HCT116 (cell line): ENCODE measurements at regions not wholly inside any gene's neighbourhood (a gene's known extent, or its start where the extent isn't known, plus 50 kb on each side); places are given as distances from the start of the nearest gene placed in this dataset.
"Not testable (repeated sequence)": the region's sequence is repeated elsewhere in the genome, so short reads cannot be mapped to it uniquely, and the experiment has no call there.

ENCODE experiments used
- ATAC-seq: fragments of 200-7000 bp; cut with Tn5 transposase; 2 replicates; pipeline ENCODE4 v1.9.1; 2020; ENCODE audit warnings: mild to moderate bottlenecking, moderate library complexity
- BruUV-seq: library from RNA; stranded (reverse); fragments of 400-500 nt; replicated peaks from 2 replicates; lab custom pipeline; 2021; lab: Mats Ljungman, UMichigan
- CTCF ChIA-PET: fragments of 300-600 bp; sonication (Branson Sonifier 250); formaldehyde crosslinking; loops from one replicate; lab custom pipeline; 2021; ENCODE audit warnings: antibody characterized with exemption; lab: Charles Lee
- POLR2A ChIA-PET: fragments of 300-600, 350-600 bp; sonication (Branson Sonifier 250); formaldehyde crosslinking; loops from one replicate; lab custom pipeline; 2021; ENCODE audit warnings: antibody characterized with exemption; lab: Charles Lee
- RAD21 ChIA-PET, 2 experiments: fragments of 300-600 bp; sonication (Branson Sonifier 250); formaldehyde crosslinking; loops; one replicate each; lab custom pipeline; 2023; ENCODE audit warnings: low total read pairs in 2 of 2; ENCODE audit not compliant: uncharacterized antibody in 2 of 2, unreplicated experiment in 2 of 2, low non-redundant PET in 1 of 2; lab: Charles Lee
- DNase-seq: peaks from one replicate; pipeline ENCODE4 v3.0.0-alpha.2; 2010; ENCODE audit warnings: low read depth, low spot score
- H2AFZ ChIP-seq: fragments of 200-600 bp; shearing (Covaris generic), sonication (generic); 2 replicates; pipeline ENCODE4 v1.6.1; 2017; ENCODE audit warnings: low read depth, mixed run types, mixed read lengths, antibody characterized with exemption, low read length; ENCODE audit not compliant: poor library complexity, severe bottlenecking
- H3K27ac ChIP-seq: 2 replicates; pipeline ENCODE4 v1.5.1; 2012; ENCODE audit warnings: low read depth, low read length
- H3K27me3 ChIP-seq: fragments of 200-600 bp; sonication (generic); 2 replicates; pipeline ENCODE4 v1.6.1; 2016; ENCODE audit warnings: mixed run types, low read length, mixed read lengths; ENCODE audit not compliant: insufficient read depth
- H3K36me3 ChIP-seq, 2 experiments: fragments of 200-500 bp in 1 of 2; fragments of 200-600 bp in 1 of 2; sonication (Bioruptor generic) in 1 of 2; sonication (generic) in 1 of 2; 2 replicates each; pipeline versions ENCODE4 v1.5.1 to v1.6.1; 2014 to 2016; ENCODE audit warnings: low read length in 2 of 2, inconsistent platforms in 1 of 2, mixed read lengths in 1 of 2, mixed run types in 1 of 2; ENCODE audit not compliant: insufficient read depth in 2 of 2, control insufficient read depth in 1 of 2
- H3K4me1 ChIP-seq, 2 experiments: fragments of 200-600 bp in 1 of 2; sonication (generic) in 1 of 2; 2 replicates each; pipeline versions ENCODE4 v1.5.1 to v1.6.1; 2012 to 2017; ENCODE audit warnings: low read length in 2 of 2, inconsistent platforms in 1 of 2, mild to moderate bottlenecking in 1 of 2, mixed read lengths in 1 of 2, mixed run types in 1 of 2, moderate library complexity in 1 of 2; ENCODE audit not compliant: insufficient read depth in 2 of 2, control insufficient read depth in 1 of 2
- H3K4me2 ChIP-seq: fragments of 200-600 bp; sonication (generic); 2 replicates; pipeline ENCODE4 v1.6.1; 2017; ENCODE audit warnings: mixed run types, low read length, mixed read lengths
- H3K4me3 ChIP-seq, 2 experiments: fragments of 200-600 bp in 1 of 2; sonication (generic) in 1 of 2; replicated peaks in 1 of 2; 2 replicates each; pipeline ENCODE4 v1.5.1; 2011 to 2016; ENCODE audit warnings: low read length in 2 of 2, control low read depth in 1 of 2, low read depth in 1 of 2, mild to moderate bottlenecking in 1 of 2, mixed read lengths in 1 of 2, mixed run types in 1 of 2
- H3K79me2 ChIP-seq: fragments of 200-600 bp; sonication (generic); 2 replicates; pipeline ENCODE4 v1.6.1; 2017; ENCODE audit warnings: mild to moderate bottlenecking, mixed run types, low read length, moderate library complexity, mixed read lengths; ENCODE audit not compliant: insufficient read depth
- H3K9ac ChIP-seq: fragments of 200-600 bp; sonication (generic); 2 replicates; pipeline ENCODE4 v1.6.1; 2016; ENCODE audit warnings: low read length, mixed read lengths
- H3K9me2 ChIP-seq: fragments of 200-600 bp; sonication (generic), shearing (Covaris generic); 2 replicates; pipeline ENCODE4 v1.6.1; 2017; ENCODE audit warnings: mixed run types, mild to moderate bottlenecking, moderate library complexity; ENCODE audit not compliant: insufficient read depth
- H3K9me3 ChIP-seq, 2 experiments: fragments of 200-500 bp in 1 of 2; fragments of 200-600 bp in 1 of 2; sonication (Bioruptor generic) in 1 of 2; sonication (generic) in 1 of 2; 2 replicates each; pipeline ENCODE4 v1.6.1; 2014 to 2017; ENCODE audit warnings: low read length in 2 of 2, mixed read lengths in 2 of 2, inconsistent platforms in 1 of 2, low read depth in 1 of 2, mild to moderate bottlenecking in 1 of 2, mixed run types in 1 of 2, moderate library complexity in 1 of 2; ENCODE audit not compliant: control insufficient read depth in 1 of 2, insufficient read depth in 1 of 2
- H4K20me1 ChIP-seq: fragments of 200-600 bp; sonication (generic), shearing (Covaris generic); 2 replicates; pipeline ENCODE4 v1.6.1; 2017; ENCODE audit warnings: mixed run types, mild to moderate bottlenecking, moderate library complexity; ENCODE audit not compliant: insufficient read depth
- CEBPB ChIP-seq: IDR thresholded peaks from 2 replicates; pipeline ENCODE4 v1.6.1; 2012; ENCODE audit warnings: low read depth
- EGR1 ChIP-seq: IDR thresholded peaks from 2 replicates; pipeline ENCODE4 v1.6.1; 2012; ENCODE audit warnings: low read depth
- ELF1 ChIP-seq: IDR thresholded peaks from 2 replicates; pipeline ENCODE4 v1.6.1; 2012; ENCODE audit warnings: low read depth, borderline replicate concordance
- EZH2 ChIP-seq: fragments of 200-600 bp; sonication (generic); IDR thresholded peaks from 2 replicates; pipeline ENCODE4 v1.6.1; 2017; ENCODE audit warnings: antibody characterized with exemption, mixed run types
- FOSL1 ChIP-seq: IDR thresholded peaks from 2 replicates; pipeline ENCODE4 v1.6.1; 2012; ENCODE audit warnings: low read depth
- JUND ChIP-seq: IDR thresholded peaks from 2 replicates; pipeline ENCODE4 v1.6.1; 2012
- POLR2A ChIP-seq: IDR thresholded peaks from 2 replicates; pipeline ENCODE4 v1.7.0; 2011; ENCODE audit warnings: borderline replicate concordance; ENCODE audit not compliant: insufficient read depth, insufficient read length; ENCODE audit errors: extremely low read depth
- POLR2AphosphoS5 ChIP-seq: IDR thresholded peaks from 2 replicates; pipeline ENCODE4 v1.6.1; 2011; ENCODE audit warnings: mild to moderate bottlenecking, low read depth, low read length, moderate library complexity
- RAD21 ChIP-seq: IDR thresholded peaks from 2 replicates; pipeline ENCODE4 v1.6.1; 2012; ENCODE audit warnings: low read depth, mild to moderate bottlenecking
- SIN3A ChIP-seq: IDR thresholded peaks from 2 replicates; pipeline ENCODE4 v1.6.1; 2012; ENCODE audit warnings: low read depth
- SP1 ChIP-seq: IDR thresholded peaks from 2 replicates; pipeline ENCODE4 v1.6.1; 2012; ENCODE audit warnings: low read depth
- TCF7L2 ChIP-seq: IDR thresholded peaks from 2 replicates; pipeline ENCODE4 v1.7.0; 2011; ENCODE audit warnings: borderline replicate concordance, inconsistent platforms; ENCODE audit not compliant: insufficient read depth, insufficient read length; ENCODE audit errors: extremely low read depth
- YY1 ChIP-seq: IDR thresholded peaks from 2 replicates; pipeline ENCODE4 v1.6.1; 2011; ENCODE audit warnings: low read length, low read depth, moderate library complexity, mild to moderate bottlenecking; ENCODE audit not compliant: insufficient replicate concordance; ENCODE audit errors: extremely low read depth
- ZFX ChIP-seq: fragments of 450-650 bp; IDR thresholded peaks from 2 replicates; pipeline ENCODE4 v1.6.1; 2017
- intact Hi-C: fragments of 100-400 bp; cut with micrococcal nuclease; formaldehyde crosslinking; loops from 2 replicates; pipeline ENCODE4 v1.10.0; 2022
- TF ChIP-seq, protein P1 (sequence below): IDR thresholded peaks from 2 replicates; pipeline ENCODE4 v1.6.1; 2012; ENCODE audit warnings: low read depth
- TF ChIP-seq, protein P2 (sequence below): IDR thresholded peaks from 2 replicates; pipeline ENCODE4 v1.6.1; 2012
- TF ChIP-seq, protein P3 (sequence below): IDR thresholded peaks from 2 replicates; pipeline ENCODE4 v1.6.1; 2012

DNA sequence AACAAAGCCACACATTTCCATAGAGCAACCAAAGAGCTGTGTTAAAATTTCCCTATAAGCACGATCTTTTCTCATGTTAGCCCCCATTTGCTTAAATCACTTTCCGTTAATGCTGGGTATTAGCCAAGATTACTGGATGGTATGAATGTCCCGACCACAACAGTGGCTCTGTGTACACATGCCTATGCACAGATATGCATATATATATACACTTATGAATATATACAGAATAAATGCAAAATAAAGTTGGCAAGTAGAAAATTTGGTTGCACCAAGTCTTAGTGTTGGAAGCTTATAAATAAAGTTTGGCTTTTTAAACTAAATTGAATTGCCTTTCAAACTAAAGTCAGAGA is 265.9 kb upstream of the ETAA1 start:
- TF ChIP-seq, protein P1, sequence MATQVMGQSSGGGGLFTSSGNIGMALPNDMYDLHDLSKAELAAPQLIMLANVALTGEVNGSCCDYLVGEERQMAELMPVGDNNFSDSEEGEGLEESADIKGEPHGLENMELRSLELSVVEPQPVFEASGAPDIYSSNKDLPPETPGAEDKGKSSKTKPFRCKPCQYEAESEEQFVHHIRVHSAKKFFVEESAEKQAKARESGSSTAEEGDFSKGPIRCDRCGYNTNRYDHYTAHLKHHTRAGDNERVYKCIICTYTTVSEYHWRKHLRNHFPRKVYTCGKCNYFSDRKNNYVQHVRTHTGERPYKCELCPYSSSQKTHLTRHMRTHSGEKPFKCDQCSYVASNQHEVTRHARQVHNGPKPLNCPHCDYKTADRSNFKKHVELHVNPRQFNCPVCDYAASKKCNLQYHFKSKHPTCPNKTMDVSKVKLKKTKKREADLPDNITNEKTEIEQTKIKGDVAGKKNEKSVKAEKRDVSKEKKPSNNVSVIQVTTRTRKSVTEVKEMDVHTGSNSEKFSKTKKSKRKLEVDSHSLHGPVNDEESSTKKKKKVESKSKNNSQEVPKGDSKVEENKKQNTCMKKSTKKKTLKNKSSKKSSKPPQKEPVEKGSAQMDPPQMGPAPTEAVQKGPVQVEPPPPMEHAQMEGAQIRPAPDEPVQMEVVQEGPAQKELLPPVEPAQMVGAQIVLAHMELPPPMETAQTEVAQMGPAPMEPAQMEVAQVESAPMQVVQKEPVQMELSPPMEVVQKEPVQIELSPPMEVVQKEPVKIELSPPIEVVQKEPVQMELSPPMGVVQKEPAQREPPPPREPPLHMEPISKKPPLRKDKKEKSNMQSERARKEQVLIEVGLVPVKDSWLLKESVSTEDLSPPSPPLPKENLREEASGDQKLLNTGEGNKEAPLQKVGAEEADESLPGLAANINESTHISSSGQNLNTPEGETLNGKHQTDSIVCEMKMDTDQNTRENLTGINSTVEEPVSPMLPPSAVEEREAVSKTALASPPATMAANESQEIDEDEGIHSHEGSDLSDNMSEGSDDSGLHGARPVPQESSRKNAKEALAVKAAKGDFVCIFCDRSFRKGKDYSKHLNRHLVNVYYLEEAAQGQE, result no peak
- TF ChIP-seq SP1, result no peak
- no peak for TF ChIP-seq YY1
- TF ChIP-seq ZFX, result no peak
- TF ChIP-seq POLR2A, result no peak
- TF ChIP-seq, protein P2, sequence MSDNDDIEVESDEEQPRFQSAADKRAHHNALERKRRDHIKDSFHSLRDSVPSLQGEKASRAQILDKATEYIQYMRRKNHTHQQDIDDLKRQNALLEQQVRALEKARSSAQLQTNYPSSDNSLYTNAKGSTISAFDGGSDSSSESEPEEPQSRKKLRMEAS, result no peak
- TF ChIP-seq ELF1, result no peak
- TF ChIP-seq POLR2AphosphoS5, result no peak
- no peak for TF ChIP-seq RAD21
- no peak for TF ChIP-seq FOSL1
- TF ChIP-seq EZH2, result no peak
- TF ChIP-seq, protein P3, sequence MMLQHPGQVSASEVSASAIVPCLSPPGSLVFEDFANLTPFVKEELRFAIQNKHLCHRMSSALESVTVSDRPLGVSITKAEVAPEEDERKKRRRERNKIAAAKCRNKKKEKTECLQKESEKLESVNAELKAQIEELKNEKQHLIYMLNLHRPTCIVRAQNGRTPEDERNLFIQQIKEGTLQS, result no peak
- no peak for TF ChIP-seq TCF7L2
- no peak for TF ChIP-seq SIN3A
- TF ChIP-seq JUND, result no peak
- no peak for TF ChIP-seq EGR1
- no peak for TF ChIP-seq CEBPB
- no peaks in the 10 kb centered on the region for H3K27me3 ChIP-seq
- H3K4me3 ChIP-seq, result no peak overlapping the region
- H3K36me3 ChIP-seq, result no peaks in the 10 kb centered on the region
- H4K20me1 ChIP-seq, result no peaks in the 10 kb centered on the region
- no TSS peak for BruUV-seq
- no peak overlapping the region for H3K27ac ChIP-seq
- H3K79me2 ChIP-seq, result no peaks in the 10 kb centered on the region
- H3K4me1 ChIP-seq, result no peaks in the 10 kb centered on the region
- no peaks in the 10 kb centered on the region for H3K9me3 ChIP-seq
- no peaks in the 10 kb centered on the region for H3K9me2 ChIP-seq
- H3K9ac ChIP-seq, result no peak overlapping the region
- CTCF ChIA-PET, result no interaction called here
- RAD21 ChIA-PET, result no interaction called here
- intact Hi-C loops, result no loop called here
- no peak overlapping the region for H3K4me2 ChIP-seq
- no peak overlapping the region for H2AFZ ChIP-seq
- POLR2A ChIA-PET, result no interaction called here
- DNase-seq (no peak), ATAC-seq (no peak)

DNA sequence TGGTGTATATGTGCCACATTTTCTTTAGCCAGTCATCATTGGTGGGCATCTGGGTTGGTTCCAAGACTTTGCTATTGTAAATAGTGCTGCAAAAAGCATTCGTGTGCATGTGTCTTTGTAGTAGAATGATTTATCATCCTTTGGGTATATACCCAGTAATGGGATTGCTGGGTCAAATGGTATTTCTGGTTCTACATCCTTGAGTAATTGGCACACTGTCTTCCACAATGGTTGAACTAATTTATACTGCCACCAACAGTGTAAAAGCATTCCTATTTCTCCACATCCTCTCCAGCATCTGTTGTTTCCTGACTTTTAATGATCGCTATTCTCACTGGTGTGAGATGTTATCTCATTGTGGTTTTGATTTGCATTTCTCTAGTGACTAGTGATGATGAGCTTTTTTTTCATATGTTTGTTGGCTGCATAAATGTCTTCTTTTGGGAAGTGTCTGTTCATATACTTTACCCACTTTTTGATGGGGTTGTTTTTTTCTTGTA is 264.6 kb upstream of the ETAA1 start:
- intact Hi-C loops, RAD21 ChIA-PET, H3K36me3 ChIP-seq: not testable (repeated sequence)

More for the DNA sequence above, 264.6 kb upstream of the ETAA1 start:
- BruUV-seq, H3K9me3 ChIP-seq, H3K4me3 ChIP-seq, H3K4me1 ChIP-seq, POLR2A ChIA-PET, DNase-seq, H3K4me2 ChIP-seq, H2AFZ ChIP-seq, H3K27ac ChIP-seq, H4K20me1 ChIP-seq, H3K27me3 ChIP-seq, H3K79me2 ChIP-seq, ATAC-seq, H3K9ac ChIP-seq, CTCF ChIA-PET, H3K9me2 ChIP-seq: not testable (repeated sequence)
